ENCODE measurements at regions not wholly inside any gene's neighbourhood (a gene's known extent, or its start where the extent isn't known, plus 50 kb on each side); places are given as distances from the start of the nearest gene placed in this dataset.

DNA sequence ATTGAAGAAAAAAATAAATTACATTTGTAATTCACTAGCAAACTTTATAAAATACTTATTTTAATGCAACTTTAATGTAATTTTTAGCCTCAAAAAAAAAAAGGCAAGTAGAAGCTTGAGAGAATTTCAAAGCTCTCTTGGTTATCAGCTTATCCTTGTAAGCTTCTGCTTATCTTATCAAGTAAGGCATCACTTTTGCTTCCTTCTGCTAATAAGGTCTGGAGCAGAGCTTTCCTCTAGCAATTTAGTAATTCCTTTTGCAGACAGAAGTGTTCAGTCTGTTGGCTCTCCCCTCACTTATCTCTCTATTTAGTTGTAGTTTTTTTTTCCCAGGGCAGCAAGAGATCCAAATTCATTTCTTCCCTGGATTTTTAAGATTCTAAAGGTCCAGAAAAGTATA, 525.0 kb downstream of the ISL1 start:
- no peak for TF ChIP-seq ZNF70 (CRISPR knock-in tag; IDR thresholded peaks at IDR 0.05)
- TF ChIP-seq ISL1 (CRISPR knock-in tag; IDR thresholded peaks at IDR 0.05): no peak
- no peak for TF ChIP-seq ZNF565 (CRISPR knock-in tag; conservative IDR thresholded peaks at IDR 0.05; ENCODE audit: low read depth)
- TF ChIP-seq GLIS3 (CRISPR knock-in tag; IDR thresholded peaks at IDR 0.05): no peak
- TF ChIP-seq, protein P1, sequence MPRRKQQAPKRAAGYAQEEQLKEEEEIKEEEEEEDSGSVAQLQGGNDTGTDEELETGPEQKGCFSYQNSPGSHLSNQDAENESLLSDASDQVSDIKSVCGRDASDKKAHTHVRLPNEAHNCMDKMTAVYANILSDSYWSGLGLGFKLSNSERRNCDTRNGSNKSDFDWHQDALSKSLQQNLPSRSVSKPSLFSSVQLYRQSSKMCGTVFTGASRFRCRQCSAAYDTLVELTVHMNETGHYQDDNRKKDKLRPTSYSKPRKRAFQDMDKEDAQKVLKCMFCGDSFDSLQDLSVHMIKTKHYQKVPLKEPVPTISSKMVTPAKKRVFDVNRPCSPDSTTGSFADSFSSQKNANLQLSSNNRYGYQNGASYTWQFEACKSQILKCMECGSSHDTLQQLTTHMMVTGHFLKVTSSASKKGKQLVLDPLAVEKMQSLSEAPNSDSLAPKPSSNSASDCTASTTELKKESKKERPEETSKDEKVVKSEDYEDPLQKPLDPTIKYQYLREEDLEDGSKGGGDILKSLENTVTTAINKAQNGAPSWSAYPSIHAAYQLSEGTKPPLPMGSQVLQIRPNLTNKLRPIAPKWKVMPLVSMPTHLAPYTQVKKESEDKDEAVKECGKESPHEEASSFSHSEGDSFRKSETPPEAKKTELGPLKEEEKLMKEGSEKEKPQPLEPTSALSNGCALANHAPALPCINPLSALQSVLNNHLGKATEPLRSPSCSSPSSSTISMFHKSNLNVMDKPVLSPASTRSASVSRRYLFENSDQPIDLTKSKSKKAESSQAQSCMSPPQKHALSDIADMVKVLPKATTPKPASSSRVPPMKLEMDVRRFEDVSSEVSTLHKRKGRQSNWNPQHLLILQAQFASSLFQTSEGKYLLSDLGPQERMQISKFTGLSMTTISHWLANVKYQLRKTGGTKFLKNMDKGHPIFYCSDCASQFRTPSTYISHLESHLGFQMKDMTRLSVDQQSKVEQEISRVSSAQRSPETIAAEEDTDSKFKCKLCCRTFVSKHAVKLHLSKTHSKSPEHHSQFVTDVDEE (CRISPR knock-in tag; IDR thresholded peaks at IDR 0.05): 0 out of 2 replicates have a peak, but pooled peaks have one; percentile 23
- no peak for TF ChIP-seq ZC3H10 (CRISPR knock-in tag; IDR thresholded peaks at IDR 0.05)
- no peak for TF ChIP-seq CSDC2 (CRISPR knock-in tag; IDR thresholded peaks at IDR 0.05)
- TF ChIP-seq ESRRG (CRISPR knock-in tag; IDR thresholded peaks at IDR 0.05): no peak
- no peak for TF ChIP-seq RARB (CRISPR knock-in tag; IDR thresholded peaks at IDR 0.05)
- TF ChIP-seq, protein P2, sequence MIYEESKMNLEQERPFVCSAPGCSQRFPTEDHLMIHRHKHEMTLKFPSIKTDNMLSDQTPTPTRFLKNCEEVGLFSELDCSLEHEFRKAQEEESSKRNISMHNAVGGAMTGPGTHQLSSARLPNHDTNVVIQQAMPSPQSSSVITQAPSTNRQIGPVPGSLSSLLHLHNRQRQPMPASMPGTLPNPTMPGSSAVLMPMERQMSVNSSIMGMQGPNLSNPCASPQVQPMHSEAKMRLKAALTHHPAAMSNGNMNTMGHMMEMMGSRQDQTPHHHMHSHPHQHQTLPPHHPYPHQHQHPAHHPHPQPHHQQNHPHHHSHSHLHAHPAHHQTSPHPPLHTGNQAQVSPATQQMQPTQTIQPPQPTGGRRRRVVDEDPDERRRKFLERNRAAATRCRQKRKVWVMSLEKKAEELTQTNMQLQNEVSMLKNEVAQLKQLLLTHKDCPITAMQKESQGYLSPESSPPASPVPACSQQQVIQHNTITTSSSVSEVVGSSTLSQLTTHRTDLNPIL (CRISPR knock-in tag; IDR thresholded peaks at IDR 0.05; ENCODE audit: low read depth): no peak
- TF ChIP-seq, protein P3, sequence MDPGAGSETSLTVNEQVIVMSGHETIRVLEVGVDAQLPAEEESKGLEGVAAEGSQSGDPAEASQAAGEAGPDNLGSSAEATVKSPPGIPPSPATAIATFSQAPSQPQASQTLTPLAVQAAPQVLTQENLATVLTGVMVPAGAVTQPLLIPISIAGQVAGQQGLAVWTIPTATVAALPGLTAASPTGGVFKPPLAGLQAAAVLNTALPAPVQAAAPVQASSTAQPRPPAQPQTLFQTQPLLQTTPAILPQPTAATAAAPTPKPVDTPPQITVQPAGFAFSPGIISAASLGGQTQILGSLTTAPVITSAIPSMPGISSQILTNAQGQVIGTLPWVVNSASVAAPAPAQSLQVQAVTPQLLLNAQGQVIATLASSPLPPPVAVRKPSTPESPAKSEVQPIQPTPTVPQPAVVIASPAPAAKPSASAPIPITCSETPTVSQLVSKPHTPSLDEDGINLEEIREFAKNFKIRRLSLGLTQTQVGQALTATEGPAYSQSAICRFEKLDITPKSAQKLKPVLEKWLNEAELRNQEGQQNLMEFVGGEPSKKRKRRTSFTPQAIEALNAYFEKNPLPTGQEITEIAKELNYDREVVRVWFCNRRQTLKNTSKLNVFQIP (CRISPR knock-in tag; IDR thresholded peaks at IDR 0.05; ENCODE audit: borderline replicate concordance, low read depth): no peak
